Stimulated activated CD8-positive, alpha-beta memory T cell treated with anti-CD3 and anti-CD28 coated beads, Interleukin-12 subunit alpha, Interleukin-12 subunit beta, amount 100 ng/mL, for 4 hours (primary cell): ENCODE measurements at regions not wholly inside any gene's neighbourhood (a gene's known extent, or its start where the extent isn't known, plus 50 kb on each side); places are given as distances from the start of the nearest gene placed in this dataset.

ENCODE experiments used
- DNase-seq: peaks from one replicate; pipeline ENCODE4 v3.0.0-alpha.2; 2020; ENCODE audit warnings: low read depth

DNA sequence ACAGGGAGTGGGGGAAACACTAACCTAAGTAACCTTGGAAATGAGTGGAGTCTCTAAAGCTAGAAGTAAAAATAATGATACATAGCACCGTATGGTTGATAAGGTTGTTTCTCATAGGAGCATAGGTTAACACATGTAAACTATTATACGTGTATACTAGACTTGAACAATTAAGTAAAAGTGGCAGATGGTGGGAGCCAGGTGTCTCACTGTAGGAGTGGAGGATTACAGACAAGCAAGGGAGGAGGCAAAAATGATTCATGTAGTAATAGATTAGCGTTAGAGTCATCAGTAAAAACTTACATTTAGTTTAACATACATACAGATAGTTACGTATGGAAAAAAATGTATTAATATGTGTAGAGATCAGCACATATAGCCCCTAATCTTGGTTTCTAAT, 138.4 kb upstream of the DSCAM start:
- no peak for DNase-seq

DNA sequence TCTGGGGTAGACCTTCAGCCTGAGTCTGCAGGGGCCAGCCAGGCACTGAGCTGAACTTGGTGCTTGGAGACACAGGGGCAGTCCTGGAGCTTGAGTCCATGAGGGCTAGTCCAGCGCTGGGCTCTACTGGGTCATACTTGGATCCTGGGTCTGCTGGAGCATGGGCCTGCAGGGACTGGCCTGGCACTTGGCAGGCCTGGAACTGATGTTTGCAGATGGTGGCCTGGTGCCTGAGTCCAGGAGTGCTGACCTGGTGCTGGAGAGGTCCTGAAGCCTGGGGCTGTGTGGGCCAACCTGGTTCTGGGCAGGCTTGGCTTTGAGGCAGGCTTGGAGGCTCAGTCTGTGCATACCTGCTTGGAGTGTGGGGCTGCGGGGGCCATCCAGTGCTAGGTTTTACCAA, 143.4 kb upstream of the DSCAM start:
- DNase-seq: no peak

DNA sequence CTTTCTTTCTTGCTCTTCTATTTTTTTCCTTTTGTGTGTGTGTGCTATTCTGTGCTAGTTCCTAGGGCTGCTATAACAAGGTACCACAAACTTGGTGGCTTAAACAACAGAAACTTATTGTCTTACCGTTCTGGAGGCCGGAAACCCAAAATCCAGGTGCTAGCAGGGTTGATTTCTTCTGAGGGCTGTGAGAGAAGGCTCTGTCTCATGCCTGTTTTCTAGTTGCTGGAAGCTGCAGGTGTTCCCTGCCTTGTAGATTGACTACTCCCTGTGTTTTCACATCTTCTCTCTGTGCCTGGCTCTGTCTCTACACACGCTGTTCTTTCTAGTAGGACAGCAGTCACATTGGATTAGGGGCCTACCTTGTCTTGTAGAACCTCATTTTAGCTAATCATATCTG, 150.9 kb upstream of the DSCAM start:
- DNase-seq: no peak

DNA sequence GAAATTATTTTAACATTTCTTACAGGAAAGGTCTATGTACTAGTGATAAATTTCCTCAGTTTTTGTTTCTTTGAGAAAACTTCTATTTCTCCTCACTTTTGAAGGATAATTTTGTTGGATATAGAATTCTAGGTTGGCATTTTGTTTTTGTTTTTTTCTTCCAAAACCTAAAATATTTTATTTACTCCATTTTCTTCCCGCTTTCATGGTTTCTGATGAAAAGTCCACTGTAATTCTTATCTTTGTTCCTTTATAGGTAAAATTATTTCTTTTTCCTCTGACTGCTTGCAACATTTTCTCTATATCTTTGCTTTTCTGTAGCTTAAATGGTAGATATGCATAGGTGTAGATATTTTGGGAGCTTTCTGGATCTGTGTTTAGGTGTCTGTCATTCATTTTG, 153.9 kb upstream of the DSCAM start:
- DNase-seq: no peak

DNA sequence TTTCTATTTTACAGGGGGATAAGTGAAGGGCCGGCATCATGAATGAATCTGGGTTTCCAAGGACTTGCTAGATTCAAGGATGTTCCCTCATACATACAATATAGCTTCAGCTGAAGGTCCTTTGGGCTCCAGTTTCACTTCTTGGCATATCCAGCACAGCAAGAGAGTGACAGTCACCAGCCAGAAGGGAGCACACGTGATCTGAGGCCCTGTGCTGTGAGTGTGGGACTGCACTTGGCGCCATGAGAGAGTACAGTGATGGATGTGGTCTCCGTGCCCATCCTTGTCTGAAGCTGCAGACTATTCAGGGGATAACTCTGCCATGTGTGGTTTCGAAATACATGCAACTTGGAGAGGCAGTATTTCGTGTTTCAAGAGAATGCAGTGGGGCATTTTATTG, 159.7 kb upstream of the DSCAM start:
- DNase-seq: no peak

DNA sequence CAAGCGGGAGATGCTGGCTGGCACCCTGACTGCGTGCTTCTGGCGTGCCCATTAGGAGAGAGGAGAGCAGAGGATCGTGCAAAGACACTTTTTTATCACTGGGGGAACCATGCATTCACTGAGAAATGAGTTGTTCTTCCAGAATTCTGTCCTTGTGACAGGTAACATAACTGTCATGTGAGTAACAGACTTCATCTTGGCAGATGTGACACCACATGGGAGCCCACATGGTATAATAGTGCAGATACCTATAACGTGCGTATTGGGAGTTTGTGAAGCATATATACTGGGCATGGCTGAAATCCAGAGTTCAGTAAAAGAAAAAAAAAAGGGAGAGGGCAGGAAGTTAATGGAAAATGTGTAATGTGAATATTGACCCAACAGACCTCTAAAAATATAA, 159.6 kb upstream of the BACE2 start:
- no peak for DNase-seq

DNA sequence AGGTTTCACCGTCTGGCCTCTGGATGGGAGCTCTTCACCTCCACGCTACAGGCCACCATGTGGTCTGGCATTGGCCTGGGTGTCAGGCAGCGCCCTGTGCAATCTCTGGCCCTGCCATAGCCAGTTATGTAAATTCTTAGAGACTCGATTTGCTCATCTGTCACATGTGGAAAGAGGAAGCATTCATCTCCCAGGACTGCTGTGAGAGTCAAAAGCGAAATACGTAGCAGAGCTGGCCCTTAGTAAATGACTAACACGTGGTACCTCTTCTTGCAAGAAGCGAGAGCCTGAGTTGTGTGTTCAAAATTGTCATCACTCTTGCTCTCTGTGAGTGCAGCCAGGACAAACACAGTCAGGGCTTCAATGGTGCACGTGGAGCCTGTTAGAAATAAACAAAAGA, 159.0 kb upstream of the BACE2 start:
- no peak for DNase-seq

DNA sequence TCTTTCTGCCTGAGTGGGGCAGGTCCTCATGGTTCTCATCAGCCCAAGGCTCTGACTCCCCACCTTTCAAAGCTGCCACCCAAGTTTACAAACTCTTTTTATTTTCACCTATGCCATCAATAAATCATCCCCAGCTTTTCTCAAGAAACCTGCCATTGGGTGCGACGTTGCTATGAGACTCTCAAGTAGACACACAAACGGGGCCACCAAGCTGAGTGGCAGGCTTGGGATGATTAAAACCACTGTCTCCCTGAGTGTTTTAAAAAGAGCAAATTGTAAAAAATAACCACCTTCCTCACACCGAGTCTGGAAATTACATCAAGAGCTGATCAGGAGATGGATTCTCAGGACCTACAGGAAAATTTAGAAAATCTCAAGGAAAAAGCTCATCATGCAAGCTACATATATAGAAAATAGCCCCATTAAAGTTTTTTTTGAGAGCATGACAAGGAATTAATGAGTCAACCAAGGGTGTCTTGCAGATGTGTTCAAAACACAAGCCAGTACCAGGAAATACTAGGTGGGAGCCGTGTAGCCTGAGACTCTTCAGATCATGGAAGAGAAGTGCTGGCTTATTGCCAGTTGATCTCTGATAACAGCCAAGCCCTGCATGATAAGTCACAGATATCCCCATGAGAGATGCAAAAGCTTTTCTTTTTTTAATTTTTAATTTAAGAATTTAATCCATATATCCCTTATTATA, 158.4 kb upstream of the BACE2 start:
- no peak for DNase-seq

DNA sequence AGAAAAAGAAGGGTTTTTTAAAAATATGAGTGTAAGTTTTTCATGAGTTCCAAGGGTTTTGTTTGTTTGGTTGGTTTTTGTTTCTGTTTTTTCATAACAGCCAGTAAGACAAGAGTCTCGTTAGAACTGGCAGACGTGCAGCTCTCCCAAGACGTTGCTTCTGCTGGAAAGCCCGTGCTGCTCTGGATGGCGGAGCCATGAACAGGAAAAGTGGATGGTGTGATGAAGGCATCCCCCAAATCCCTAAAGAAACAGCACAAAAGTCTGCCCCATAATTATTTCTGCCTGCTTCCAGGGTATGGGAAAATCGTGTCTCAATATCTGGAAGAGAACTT, 157.9 kb upstream of the BACE2 start:
- no peak for DNase-seq

DNA sequence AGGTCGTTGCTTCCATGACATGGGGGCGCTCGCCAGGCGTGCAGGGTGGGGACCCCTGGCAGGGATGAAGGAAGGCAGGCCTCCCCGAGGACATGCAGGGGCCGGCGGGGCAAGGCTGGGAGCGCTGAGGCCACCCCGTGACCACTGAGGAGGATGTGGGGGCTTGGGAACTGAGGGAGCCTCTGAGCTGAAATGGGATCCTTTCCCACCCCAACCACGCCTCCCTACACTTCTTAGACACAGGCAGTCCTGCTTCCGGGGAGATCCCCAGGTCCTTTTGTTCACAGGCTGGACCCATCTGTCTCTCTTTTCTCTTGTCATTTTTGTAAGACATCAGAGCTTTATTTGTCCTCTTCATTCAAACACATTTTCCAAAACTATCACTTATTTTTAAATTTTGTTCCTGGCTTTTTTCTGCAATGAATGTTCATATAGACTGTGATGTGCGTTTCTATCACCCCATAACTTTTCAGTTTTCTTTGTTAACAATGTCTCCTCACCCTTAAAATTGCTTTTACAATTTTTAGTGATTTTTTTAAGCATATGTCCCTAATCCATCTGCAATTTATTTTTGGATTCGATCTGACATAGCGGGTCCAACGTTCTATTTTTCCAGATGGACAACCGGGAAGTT, 156.7 kb upstream of the BACE2 start:
- no peak for DNase-seq

DNA sequence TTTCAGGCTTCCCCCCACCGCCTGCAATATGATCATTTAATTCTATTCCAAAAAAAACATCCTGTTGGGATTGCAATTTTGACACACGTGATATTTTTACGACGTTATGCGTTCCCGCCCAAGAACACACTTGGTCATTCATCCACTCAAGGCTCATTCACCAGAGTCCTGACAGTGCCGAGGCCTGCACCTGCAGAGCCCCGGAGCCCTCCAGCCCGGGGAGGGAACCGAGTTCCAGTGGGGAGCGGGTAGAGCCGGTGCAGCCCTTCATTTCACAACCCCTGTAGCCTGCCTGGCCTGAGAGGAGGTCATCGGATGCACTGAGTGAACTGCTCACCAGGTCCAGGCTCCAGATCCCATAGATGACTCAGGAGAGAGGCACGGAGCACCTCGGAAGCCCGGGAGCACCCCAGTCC, 156.0 kb upstream of the BACE2 start:
- DNase-seq: no peak

DNA sequence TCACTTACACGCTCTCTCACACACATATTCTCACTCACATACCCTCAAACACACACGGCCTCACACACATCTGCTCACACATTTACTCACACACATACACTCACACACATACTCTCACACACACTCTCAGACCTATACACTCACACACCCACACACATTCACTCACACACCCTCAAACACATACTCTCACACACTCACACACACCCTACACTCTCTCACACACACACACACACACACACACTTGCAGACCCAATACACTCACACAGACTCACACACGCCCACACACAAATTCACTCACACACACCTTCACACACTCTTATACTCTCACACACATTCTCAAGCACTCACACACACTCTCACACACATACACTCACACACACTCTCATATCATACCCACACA, 155.5 kb upstream of the BACE2 start:
- no peak for DNase-seq

DNA sequence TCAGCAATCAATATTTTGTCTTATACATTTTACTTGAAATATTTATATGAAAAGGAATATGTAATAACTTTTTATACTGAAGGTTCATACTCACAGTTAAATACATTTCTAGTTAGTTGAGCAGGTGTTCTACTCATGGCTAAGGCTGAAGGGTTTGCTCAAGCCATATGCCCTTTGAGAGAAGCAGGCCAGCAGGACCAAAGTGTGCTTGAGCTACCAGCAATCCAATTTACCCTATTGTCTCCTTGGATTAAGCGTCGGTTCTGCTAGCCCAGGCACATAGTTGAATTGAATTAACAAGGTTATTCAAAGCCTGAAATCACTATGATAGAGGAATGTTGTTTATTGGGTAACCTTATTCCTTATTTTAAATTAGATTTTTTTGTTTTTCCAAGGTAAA, 151.5 kb upstream of the BACE2 start:
- no peak for DNase-seq

DNA sequence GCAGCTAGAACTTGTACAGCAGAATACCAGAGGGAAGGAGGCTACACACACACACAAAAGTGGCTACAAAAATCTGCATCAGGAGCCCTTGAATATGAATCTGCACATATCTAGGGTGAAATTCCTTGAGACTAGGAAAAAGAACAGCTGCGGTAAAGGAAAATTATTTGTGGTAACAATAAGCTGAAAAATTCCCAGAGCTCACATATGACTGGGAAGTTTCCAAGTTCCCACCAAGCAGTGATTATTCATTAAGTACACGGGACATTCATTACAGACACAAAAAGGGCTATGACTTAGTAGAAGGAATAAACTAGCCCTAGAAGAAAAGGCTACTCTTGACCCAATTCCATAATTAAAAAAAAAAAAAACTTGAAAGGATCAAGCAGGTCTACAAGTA, 149.5 kb upstream of the BACE2 start:
- no peak for DNase-seq

DNA sequence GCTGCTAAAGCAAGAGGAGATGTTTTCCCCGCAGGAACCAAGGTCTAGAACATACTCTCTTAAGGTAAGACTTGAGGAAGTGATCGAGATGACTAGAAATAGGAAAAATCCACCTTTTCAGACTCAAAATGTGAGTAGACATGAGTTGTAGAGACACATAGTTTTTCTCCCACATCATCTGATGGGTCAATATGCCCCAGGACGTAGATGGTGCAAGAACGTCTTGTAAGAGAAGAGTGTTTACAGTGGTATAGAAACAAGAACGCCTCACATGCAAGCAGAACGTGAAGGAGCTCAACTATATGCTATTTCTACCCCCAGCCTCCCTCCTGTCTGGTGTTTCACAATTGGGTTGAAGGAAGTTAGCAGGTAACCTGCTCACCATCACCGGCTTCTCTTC, 144.0 kb upstream of the BACE2 start:
- no peak for DNase-seq

DNA sequence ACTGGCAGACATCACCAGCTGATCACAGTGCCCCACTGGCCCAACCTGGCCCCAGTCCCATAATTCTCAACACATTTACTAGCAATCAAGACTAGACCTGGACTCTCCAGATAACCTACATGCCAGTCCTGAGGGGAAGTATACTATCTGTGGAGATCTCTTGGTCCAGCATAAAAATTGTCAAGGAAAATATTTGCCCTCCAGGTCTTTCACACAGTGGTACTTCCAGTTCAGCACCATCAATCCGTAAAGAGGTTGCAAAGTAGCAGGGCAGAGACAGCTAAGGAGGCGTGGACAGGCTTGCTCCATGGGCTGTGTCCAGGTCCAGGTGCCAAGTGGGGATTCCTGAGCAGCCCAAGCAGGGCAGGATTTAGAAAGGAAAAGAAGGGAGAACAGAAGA, 143.6 kb upstream of the BACE2 start:
- DNase-seq: no peak

DNA sequence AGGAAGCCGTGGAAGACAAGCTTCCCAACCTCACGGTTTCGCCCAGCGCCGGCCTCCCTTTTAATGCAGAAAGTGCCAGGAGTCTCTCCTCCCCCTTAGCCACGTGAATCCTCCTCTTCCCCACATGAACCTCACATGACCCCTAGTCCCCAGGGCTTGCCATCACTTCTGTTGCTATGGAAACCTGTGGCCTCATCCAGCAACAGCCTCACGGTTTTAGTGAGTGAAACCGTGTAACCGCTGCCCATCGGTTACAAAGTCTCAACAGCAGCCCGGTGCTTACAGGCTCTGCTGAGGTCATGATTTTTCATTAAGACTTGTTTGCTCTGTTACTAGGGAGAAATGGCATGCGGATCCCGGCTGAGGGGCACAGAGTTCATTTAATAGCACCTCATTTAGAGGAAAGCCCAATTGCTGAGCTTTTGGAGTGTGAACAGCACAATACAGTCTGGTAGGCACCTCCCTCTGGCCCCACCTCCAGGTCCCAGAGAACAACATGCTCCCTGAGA, 143.2 kb upstream of the BACE2 start:
- no peak for DNase-seq

DNA sequence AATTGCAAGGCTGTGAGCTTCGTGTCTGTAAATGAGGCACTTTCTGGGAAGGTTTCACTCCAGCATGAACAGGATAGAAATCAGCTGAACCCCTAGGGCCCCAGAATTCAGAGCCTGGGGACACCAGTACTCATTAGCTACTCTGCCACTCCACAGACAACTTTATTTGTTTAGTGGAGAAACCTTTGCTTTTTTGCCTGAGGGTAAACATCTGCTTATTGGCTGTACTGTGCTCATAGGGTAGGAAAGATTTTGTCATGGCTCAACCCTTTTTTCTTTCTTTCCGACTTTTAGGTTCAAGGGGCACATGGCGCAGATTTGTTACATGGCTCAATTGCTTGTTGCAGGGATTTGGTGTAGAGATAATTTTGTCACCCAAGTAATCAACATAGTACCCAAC, 138.4 kb upstream of the BACE2 start:
- no peak for DNase-seq

DNA sequence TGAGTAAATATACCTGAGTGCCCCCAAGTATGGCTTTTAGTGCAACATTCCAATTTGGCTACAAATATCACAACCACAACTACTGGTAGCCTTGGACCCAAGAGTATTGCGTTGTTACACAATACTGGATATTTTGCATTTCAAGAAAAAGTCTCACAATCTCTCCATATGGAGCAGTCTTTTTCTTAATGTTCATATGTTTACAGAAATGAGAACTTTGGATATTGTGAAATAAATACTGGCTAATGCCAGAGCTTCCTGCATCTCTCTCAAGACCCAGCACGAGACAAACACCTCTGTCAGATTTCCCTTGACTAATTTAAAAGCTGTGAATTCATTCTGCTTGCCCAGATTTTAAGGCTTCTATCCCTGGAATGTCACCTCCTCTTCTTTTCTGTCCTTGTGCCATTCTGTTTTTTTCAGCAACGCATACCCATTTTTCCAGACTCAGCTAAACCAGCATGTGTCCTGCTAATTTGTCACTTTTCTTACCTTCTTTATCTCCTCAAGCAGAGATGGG, 136.2 kb upstream of the BACE2 start:
- no peak for DNase-seq

DNA sequence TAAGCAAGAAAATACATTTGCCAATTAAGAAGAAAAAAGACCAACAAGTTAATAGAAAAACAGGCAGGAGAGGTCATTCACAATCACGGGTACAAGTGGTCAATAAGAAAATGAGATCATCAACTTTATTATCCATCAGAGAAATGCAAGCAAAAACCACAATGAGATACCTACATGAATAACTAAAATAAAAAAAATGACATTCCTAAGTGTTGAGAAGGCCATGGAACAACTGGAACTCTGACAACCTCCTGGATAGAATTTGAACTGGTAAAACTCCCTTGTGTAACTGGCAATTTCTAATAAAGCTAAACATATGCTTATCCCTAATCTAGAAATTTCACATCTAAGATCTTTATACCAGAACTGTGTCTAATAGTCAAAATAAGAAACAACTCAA, 135.4 kb upstream of the BACE2 start:
- no peak for DNase-seq

DNA sequence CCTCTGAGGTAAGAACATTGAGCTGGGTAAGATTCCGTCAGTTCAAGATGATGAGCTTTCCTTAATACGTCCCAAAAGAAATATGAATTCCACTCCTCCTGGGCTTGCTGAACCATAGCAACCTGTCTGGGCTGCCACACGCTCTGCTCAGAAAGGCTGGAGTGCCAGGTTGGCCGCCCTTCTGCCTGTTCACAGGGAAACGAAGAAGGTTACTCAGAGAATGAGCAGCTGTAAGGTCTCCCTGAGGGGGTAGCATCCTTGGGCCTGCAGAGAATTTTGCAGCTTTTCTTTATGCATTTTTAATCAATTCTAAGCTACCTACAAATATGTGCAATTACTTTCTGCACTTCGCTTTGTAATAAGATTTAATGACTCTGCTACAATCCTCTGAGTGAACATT, 130.7 kb upstream of the BACE2 start:
- no peak for DNase-seq

DNA sequence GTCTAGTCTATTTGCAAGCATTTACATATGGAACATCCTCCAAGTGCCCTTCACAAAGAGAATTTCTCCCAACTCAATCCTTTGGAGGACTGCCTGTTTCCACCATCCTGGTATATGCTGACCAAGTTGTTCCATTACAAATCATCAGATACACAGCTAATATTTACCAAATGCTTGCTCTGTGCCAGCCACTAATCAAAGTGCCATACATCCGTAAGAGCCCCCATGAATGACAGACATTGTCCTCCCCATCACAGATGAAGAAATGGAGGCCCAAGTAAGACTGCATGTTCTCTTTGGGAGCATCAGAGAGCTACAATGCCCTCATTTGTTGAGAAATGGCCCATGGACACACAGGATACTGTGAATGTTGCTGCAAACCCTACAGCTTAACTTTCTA, 130.0 kb upstream of the BACE2 start:
- DNase-seq: no peak

DNA sequence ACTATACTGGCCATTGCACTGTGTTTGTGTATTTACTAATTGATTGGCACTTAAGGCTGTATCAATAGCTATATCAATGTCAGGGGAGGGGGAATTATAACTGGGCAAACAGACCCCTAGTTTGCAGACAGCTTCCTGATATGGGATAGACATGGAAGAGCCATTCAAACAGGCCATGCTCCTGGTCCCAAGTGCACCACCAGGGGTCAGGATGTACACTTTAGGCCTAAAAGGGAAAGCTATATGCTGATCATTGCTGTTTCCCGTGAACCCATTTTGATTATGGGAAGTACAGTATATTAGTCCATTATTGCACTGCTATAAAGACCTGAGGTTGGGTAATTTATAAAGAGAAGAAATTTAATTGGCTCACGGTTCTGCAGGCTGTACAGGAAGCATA, 124.9 kb upstream of the BACE2 start:
- no peak for DNase-seq
